HCT116 (cell line): ENCODE measurements at regions not wholly inside any gene's neighbourhood (a gene's known extent, or its start where the extent isn't known, plus 50 kb on each side); places are given as distances from the start of the nearest gene placed in this dataset.

Experiments
- ATF3 ChIP-seq: IDR thresholded peaks from 2 replicates; pipeline ENCODE4 v1.6.1; 2012
- CEBPB ChIP-seq: IDR thresholded peaks from 2 replicates; pipeline ENCODE4 v1.6.1; 2012; ENCODE audit warnings: low read depth
- CTCF ChIP-seq, 3 experiments: fragments of 200-600 bp in 1 of 3; sonication (generic) in 1 of 3; IDR thresholded peaks in 2 of 3; conservative IDR thresholded peaks in 1 of 3; 2 replicates each; pipeline ENCODE4 v1.5.1; 2012 to 2017; ENCODE audit warnings: low read depth in 2 of 3, low read length in 2 of 3, antibody characterized with exemption in 1 of 3, borderline replicate concordance in 1 of 3, control low read depth in 1 of 3, mild to moderate bottlenecking in 1 of 3, mixed read lengths in 1 of 3, mixed run types in 1 of 3, moderate library complexity in 1 of 3; ENCODE audit not compliant: insufficient read depth in 1 of 3
- ELF1 ChIP-seq: IDR thresholded peaks from 2 replicates; pipeline ENCODE4 v1.6.1; 2012; ENCODE audit warnings: low read depth, borderline replicate concordance
- EZH2phosphoT487 ChIP-seq: fragments of 200-600 bp; IDR thresholded peaks from 2 replicates; pipeline ENCODE4 v1.6.1; 2018; ENCODE audit warnings: antibody characterized with exemption, borderline replicate concordance
- POLR2A ChIP-seq: IDR thresholded peaks from 2 replicates; pipeline ENCODE4 v1.7.0; 2011; ENCODE audit warnings: borderline replicate concordance; ENCODE audit not compliant: insufficient read depth, insufficient read length; ENCODE audit errors: extremely low read depth
- TF ChIP-seq, protein P1 (sequence below): IDR thresholded peaks from 2 replicates; pipeline ENCODE4 v1.6.1; 2012

GRCh38 chr12:116411977-116412376 lies 134.5 kb upstream of the MED13L start:
- no peak for TF ChIP-seq CTCF (IDR thresholded peaks at IDR 0.05 in 2 of 3, conservative IDR thresholded peaks at IDR 0.05 in 1 of 3; ENCODE audit: borderline replicate concordance in 1 of 3, insufficient read depth in 1 of 3, low read depth in 2 of 3, low read length in 2 of 3)
- TF ChIP-seq POLR2A: no peak
- TF ChIP-seq ELF1: no peak
- TF ChIP-seq CEBPB: no peak
- no peak for TF ChIP-seq ATF3
- TF ChIP-seq, protein P1, sequence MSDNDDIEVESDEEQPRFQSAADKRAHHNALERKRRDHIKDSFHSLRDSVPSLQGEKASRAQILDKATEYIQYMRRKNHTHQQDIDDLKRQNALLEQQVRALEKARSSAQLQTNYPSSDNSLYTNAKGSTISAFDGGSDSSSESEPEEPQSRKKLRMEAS: no peak
- no peak for TF ChIP-seq EZH2phosphoT487
